ENCODE measurements at regions not wholly inside any gene's neighbourhood (a gene's known extent, or its start where the extent isn't known, plus 50 kb on each side); places are given as distances from the start of the nearest gene placed in this dataset.

DNA sequence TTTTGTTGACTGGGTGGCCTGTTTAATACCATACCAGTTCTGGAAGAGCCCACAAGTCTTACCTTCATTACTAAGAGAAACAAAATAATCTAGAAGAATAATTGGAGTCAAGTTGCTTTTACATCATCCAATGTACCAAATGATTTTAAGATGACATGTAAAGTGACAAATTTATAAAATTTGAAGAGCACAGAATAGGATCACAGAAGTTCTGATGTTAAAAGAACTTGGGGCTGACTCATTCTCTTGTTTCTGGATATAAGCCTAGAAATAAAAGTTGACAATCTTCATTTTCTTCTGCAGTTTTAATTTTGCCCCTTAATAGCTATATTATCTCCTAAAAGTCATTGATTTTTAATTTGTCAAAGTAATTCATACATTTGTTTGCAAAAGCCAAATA, 317.5 kb upstream of the MARCKS start:
- TF ChIP-seq, protein P1, sequence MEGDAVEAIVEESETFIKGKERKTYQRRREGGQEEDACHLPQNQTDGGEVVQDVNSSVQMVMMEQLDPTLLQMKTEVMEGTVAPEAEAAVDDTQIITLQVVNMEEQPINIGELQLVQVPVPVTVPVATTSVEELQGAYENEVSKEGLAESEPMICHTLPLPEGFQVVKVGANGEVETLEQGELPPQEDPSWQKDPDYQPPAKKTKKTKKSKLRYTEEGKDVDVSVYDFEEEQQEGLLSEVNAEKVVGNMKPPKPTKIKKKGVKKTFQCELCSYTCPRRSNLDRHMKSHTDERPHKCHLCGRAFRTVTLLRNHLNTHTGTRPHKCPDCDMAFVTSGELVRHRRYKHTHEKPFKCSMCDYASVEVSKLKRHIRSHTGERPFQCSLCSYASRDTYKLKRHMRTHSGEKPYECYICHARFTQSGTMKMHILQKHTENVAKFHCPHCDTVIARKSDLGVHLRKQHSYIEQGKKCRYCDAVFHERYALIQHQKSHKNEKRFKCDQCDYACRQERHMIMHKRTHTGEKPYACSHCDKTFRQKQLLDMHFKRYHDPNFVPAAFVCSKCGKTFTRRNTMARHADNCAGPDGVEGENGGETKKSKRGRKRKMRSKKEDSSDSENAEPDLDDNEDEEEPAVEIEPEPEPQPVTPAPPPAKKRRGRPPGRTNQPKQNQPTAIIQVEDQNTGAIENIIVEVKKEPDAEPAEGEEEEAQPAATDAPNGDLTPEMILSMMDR (conservative IDR thresholded peaks at IDR 0.05): no peak
- H3K27ac ChIP-seq: no peak overlapping the region

DNA sequence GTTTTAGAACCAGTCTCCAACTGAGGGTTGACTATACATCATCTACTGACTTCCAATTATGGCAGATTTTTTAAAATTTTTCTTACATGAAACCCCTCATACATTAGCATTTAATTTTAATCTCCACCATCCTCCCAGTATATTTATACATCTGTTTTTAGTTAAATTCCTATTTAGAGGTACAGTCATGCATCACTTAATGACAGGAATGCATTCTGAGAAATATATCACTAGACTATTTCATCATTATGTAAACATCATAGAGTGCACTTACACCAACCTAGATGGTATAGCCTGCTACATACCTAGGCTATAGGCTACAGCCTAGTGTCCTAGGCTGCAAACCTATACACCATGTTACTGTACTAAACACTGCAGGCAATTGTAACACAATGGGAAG, 316.7 kb upstream of the MARCKS start:
- TF ChIP-seq, protein P1 (conservative IDR thresholded peaks at IDR 0.05): no peak
- H3K27ac ChIP-seq: no peak overlapping the region

DNA sequence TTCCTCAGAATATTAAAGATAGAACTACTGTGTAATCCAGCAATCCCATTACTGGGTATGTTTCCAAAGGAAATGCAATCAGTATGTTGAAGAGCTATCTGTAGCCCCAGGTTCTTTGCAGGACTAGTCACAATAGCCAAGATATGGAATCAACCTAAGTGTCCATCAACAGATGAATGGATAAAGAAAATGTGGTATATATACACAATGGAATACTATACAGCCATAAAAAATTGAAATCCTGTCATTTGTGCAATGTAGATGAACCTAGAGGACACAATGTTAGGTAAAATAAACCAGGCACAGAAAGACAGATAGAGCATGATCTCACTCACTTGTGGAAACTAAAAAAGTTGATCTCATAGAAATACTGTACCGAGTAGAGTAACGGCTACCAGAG, 306.0 kb upstream of the MARCKS start:
- H3K27ac ChIP-seq: no peak overlapping the region
- TF ChIP-seq, protein P1 (conservative IDR thresholded peaks at IDR 0.05): no peak

DNA sequence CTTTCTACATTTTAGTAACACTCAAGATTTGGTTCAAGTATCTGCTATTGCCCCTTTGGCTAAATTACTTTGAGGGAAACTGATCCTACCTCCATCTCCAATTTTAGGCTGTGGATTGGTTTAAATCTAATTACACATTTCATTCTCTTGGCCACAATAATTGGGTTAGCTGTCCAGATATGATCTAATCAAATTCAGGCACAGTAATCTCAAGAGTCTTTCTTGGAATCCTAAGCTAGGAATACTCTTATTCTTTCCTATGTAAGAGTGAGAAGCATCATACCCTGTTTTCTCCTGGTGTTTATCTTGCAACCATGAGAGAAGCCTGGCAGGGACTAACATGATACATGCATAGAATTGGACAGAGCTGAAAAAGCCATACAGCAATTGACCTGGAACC, 300.4 kb upstream of the MARCKS start:
- TF ChIP-seq, protein P1 (conservative IDR thresholded peaks at IDR 0.05): no peak
- H3K27ac ChIP-seq: no peak overlapping the region

- H3K27ac ChIP-seq: no peak overlapping the region
- TF ChIP-seq, protein P1 (conservative IDR thresholded peaks at IDR 0.05): no peak
Observed at GRCh38 chr6:113558431-113558830, 298.7 kb upstream of the MARCKS start.

GRCh38 chr6:113558966-113559365, 298.2 kb upstream of the MARCKS start:
- no peak overlapping the region for H3K27ac ChIP-seq
- TF ChIP-seq, protein P1 (conservative IDR thresholded peaks at IDR 0.05): no peak

DNA sequence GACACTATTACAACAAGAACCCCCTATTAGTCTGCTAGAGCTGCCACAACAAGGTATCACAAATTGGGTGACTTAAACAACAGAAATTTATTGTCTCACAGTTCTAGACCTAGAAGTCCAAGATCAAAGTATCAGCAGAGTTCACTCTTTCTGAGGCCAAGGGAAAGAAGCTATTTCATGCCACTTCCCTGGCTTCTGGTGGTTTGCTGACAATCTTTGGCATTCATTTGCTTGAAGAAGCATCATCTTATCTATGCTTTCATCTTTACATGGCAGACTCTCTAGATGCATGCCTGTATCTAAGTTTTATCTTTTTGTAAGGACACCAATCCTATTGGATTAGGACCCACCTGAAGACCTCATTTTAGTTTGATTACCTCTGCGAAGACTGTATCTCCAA, 296.8 kb upstream of the MARCKS start:
- no peak overlapping the region for H3K27ac ChIP-seq
- TF ChIP-seq, protein P1 (conservative IDR thresholded peaks at IDR 0.05): no peak

GRCh38 chr6:113560908-113561307, 296.2 kb upstream of the MARCKS start:
- TF ChIP-seq, protein P1 (conservative IDR thresholded peaks at IDR 0.05): no peak
- H3K27ac ChIP-seq: no peak overlapping the region
